Esophagus squamous epithelium (tissue), 4 donors: ENCODE measurements at regions not wholly inside any gene's neighbourhood (a gene's known extent, or its start where the extent isn't known, plus 50 kb on each side); places are given as distances from the start of the nearest gene placed in this dataset.

ENCODE experiments used
- CTCF ChIP-seq, 6 experiments: fragments of 450-650 bp in 4 of 6; fragments of 200-600 bp in 2 of 6; sonication (generic) in 2 of 6; IDR thresholded peaks; one replicate each; pipeline ENCODE4 v1.5.1; 2016 to 2019; ENCODE audit warnings: antibody characterized with exemption in 6 of 6, mild to moderate bottlenecking in 4 of 6, moderate library complexity in 4 of 6
- POLR2A ChIP-seq, 4 donors: fragments of 450-650 bp; IDR thresholded peaks; one replicate each; pipeline ENCODE4 v1.6.1; 2017; ENCODE audit warnings: antibody characterized with exemption in 4 of 4, mild to moderate bottlenecking in 4 of 4, moderate library complexity in 3 of 4

- peak in 2 of 4 donors; percentile 4 to 65 for TF ChIP-seq POLR2A (IDR thresholded peaks at IDR 0.05)
- TF ChIP-seq CTCF (IDR thresholded peaks at IDR 0.05), result peak in 5 of 6 experiments; percentile 21 to 61 (median 44)
These were observed 95.1 kb downstream of the ZFP36L2 start for GRCh38 chr2:43131051-43131889.
